SK-N-SH treated with all-trans-retinoic acid at 6 μM for 48 hours (cell line): ENCODE measurements at regions not wholly inside any gene's neighbourhood (a gene's known extent, or its start where the extent isn't known, plus 50 kb on each side); places are given as distances from the start of the nearest gene placed in this dataset.

Experiments used
- ATAC-seq: fragments of 200-7000 bp; cut with Tn5 transposase; 3 replicates; pipeline ENCODE4 v1.9.1; 2020; ENCODE audit warnings: mild to moderate bottlenecking, moderate library complexity
- ARNTL ChIP-seq: fragments of 450-650 bp; formaldehyde crosslinking; IDR thresholded peaks from 2 replicates; pipeline ENCODE4 v1.5.0; 2020; ENCODE audit warnings: low read depth, mild to moderate bottlenecking, moderate library complexity, borderline replicate concordance
- BACH2 ChIP-seq: fragments of 250-450 bp; sonication (Bioruptor Pico); IDR thresholded peaks from 2 replicates; pipeline ENCODE4 v1.9.0; 2021; ENCODE audit warnings: mild to moderate bottlenecking, borderline replicate concordance
- CREB5 ChIP-seq: fragments of 250-450 bp; sonication (Bioruptor Pico); IDR thresholded peaks from 2 replicates; pipeline ENCODE4 v1.5.1; 2020; ENCODE audit warnings: low read depth, mild to moderate bottlenecking, moderate library complexity
- CSDC2 ChIP-seq: fragments of 250-450 bp; sonication (Bioruptor Pico); IDR thresholded peaks from 2 replicates; pipeline ENCODE4 v1.5.0; 2020; ENCODE audit warnings: mild to moderate bottlenecking, moderate library complexity
- ESRRG ChIP-seq: fragments of 250-450 bp; sonication (Bioruptor Pico); IDR thresholded peaks from 2 replicates; pipeline ENCODE4 v1.6.1; 2021; ENCODE audit warnings: mild to moderate bottlenecking
- GLIS3 ChIP-seq: fragments of 250-450 bp; sonication (Bioruptor Pico); IDR thresholded peaks from 2 replicates; pipeline ENCODE4 v1.5.0; 2020; ENCODE audit warnings: mild to moderate bottlenecking, moderate library complexity
- ISL1 ChIP-seq: fragments of 250-450 bp; sonication (Bioruptor Pico); IDR thresholded peaks from 2 replicates; pipeline ENCODE4 v2.1.2; 2022; ENCODE audit warnings: mild to moderate bottlenecking, moderate library complexity
- OSR1 ChIP-seq: fragments of 250-450 bp; sonication (Bioruptor Pico); IDR thresholded peaks from 2 replicates; pipeline ENCODE4 v1.8.0; 2022; ENCODE audit warnings: moderate library complexity, mild to moderate bottlenecking, inconsistent platforms
- PATZ1 ChIP-seq: fragments of 250-450 bp; sonication (Bioruptor Pico); IDR thresholded peaks from 2 replicates; pipeline ENCODE4 v1.8.0; 2020; ENCODE audit warnings: mild to moderate bottlenecking, moderate library complexity, borderline replicate concordance
- POU6F1 ChIP-seq: fragments of 250-450 bp; sonication (Bioruptor Pico); IDR thresholded peaks from 2 replicates; pipeline ENCODE4 v1.8.0; 2021; ENCODE audit warnings: low read depth, mild to moderate bottlenecking, moderate library complexity, borderline replicate concordance
- PPARA ChIP-seq: fragments of 250-450 bp; sonication (Bioruptor Pico); IDR thresholded peaks from 2 replicates; pipeline ENCODE4 v1.5.0; 2020; ENCODE audit warnings: mild to moderate bottlenecking, borderline replicate concordance
- RARB ChIP-seq: fragments of 250-450 bp; sonication (Bioruptor Pico); IDR thresholded peaks from 2 replicates; pipeline ENCODE4 v1.8.0; 2021; ENCODE audit warnings: mild to moderate bottlenecking, moderate library complexity
- SNAI2 ChIP-seq: fragments of 250-450 bp; sonication (Bioruptor Pico); IDR thresholded peaks from 2 replicates; pipeline ENCODE4 v1.5.0; 2020; ENCODE audit warnings: mild to moderate bottlenecking, moderate library complexity
- TCF4 ChIP-seq: fragments of 250-450 bp; sonication (Bioruptor Pico); IDR thresholded peaks from 2 replicates; pipeline ENCODE4 v1.8.0; 2021; ENCODE audit warnings: mild to moderate bottlenecking, moderate library complexity, borderline replicate concordance
- TOX ChIP-seq: fragments of 250-450 bp; sonication (Bioruptor Pico); IDR thresholded peaks from 2 replicates; pipeline ENCODE4 v1.8.0; 2021; ENCODE audit warnings: mild to moderate bottlenecking, moderate library complexity, borderline replicate concordance
- TSHZ2 ChIP-seq: fragments of 250-450 bp; sonication (Bioruptor Pico); IDR thresholded peaks from 2 replicates; pipeline ENCODE4 v1.5.0; 2020; ENCODE audit warnings: mild to moderate bottlenecking, moderate library complexity
- ZC3H10 ChIP-seq: fragments of 250-450 bp; sonication (Bioruptor Pico); IDR thresholded peaks from 2 replicates; pipeline ENCODE4 v1.5.1; 2021; ENCODE audit warnings: mild to moderate bottlenecking, moderate library complexity
- ZFP3 ChIP-seq: fragments of 250-450 bp; sonication (Bioruptor Pico); IDR thresholded peaks from 2 replicates; pipeline ENCODE4 v1.5.0; 2020; ENCODE audit warnings: mild to moderate bottlenecking, moderate library complexity
- ZFP30 ChIP-seq: fragments of 450-650 bp; formaldehyde crosslinking; IDR thresholded peaks from 2 replicates; pipeline ENCODE4 v1.5.0; 2022; ENCODE audit warnings: mild to moderate bottlenecking, moderate library complexity
- ZNF565 ChIP-seq: fragments of 450-650 bp; formaldehyde crosslinking; conservative IDR thresholded peaks from 2 replicates; pipeline ENCODE4 v1.5.0; 2020; ENCODE audit warnings: low read depth, mild to moderate bottlenecking, moderate library complexity
- ZNF70 ChIP-seq: fragments of 450-650 bp; formaldehyde crosslinking; IDR thresholded peaks from 2 replicates; pipeline ENCODE4 v1.5.0; 2020; ENCODE audit warnings: mild to moderate bottlenecking, moderate library complexity
- ZNF8 ChIP-seq: fragments of 450-650 bp; formaldehyde crosslinking; IDR thresholded peaks from 2 replicates; pipeline ENCODE4 v1.5.0; 2020; ENCODE audit warnings: mild to moderate bottlenecking, moderate library complexity

- TF ChIP-seq PATZ1 (no peak), RARB (CRISPR knock-in tag) (no peak), ESRRG (no peak), TOX (CRISPR knock-in tag) (no peak), ZFP3 (no peak), GLIS3 (CRISPR knock-in tag) (no peak), ARNTL (no peak), POU6F1 (CRISPR knock-in tag) (no peak), BACH2 (CRISPR knock-in tag) (no peak), TSHZ2 (CRISPR knock-in tag) (no peak), ZFP30 (no peak), ZC3H10 (no peak), SNAI2 (CRISPR knock-in tag) (no peak), ISL1 (no peak), OSR1 (no peak), TCF4 (CRISPR knock-in tag) (no peak), CREB5 (CRISPR knock-in tag) (no peak), PPARA (CRISPR knock-in tag) (no peak)
Measured at GRCh38 chr3:72150634-72151412, 365.9 kb upstream of the PROK2 start.

GRCh38 chr3:72149645-72150300 lies 364.8 kb upstream of the PROK2 start:
- TF ChIP-seq ESRRG, result no peak
- no peak for TF ChIP-seq CSDC2 (CRISPR knock-in tag)
- no peak for TF ChIP-seq ZNF8 (CRISPR knock-in tag)
- TF ChIP-seq ARNTL, result no peak
- no peak for TF ChIP-seq ZNF70
- TF ChIP-seq ZFP3, result no peak
- no peak for TF ChIP-seq RARB (CRISPR knock-in tag)
- TF ChIP-seq ZNF565 (CRISPR knock-in tag), result no peak
- no peak for TF ChIP-seq CREB5 (CRISPR knock-in tag)
- TF ChIP-seq ISL1, result no peak
- TF ChIP-seq PATZ1, result no peak
- ATAC-seq, result no peak

More at GRCh38 chr3:72150634-72151412, 365.9 kb upstream of the PROK2 start:
- ATAC-seq, result no peak
